GM12873 (cell line): ENCODE measurements at regions not wholly inside any gene's neighbourhood (a gene's known extent, or its start where the extent isn't known, plus 50 kb on each side); places are given as distances from the start of the nearest gene placed in this dataset.

ENCODE experiments used
- TF ChIP-seq, protein P1 (sequence below): IDR thresholded peaks from 2 replicates; pipeline ENCODE4 v1.5.1; 2012; ENCODE audit warnings: low read depth, mild to moderate bottlenecking, moderate library complexity, low read length, control low read depth; ENCODE audit not compliant: insufficient read depth; ENCODE audit errors: missing control alignments

DNA sequence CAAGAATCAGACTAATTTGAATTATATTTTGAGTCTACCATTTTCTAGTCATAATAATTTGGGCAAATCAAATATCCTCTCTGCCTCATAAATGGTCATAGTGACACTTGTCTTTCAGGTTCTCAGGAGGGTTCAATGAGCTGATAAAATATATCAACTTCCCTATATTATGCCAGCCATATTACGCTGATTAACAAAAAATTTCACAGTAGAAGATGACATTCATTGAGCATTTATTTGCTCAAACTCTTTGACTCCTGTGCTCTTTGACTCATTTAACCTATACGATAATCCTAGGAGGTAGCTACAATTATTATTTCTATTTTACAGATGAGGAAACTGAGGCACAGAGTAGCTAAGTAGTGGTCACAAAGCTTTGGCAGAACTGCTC lies 60.0 kb upstream of the CCDC91 start:
- TF ChIP-seq, protein P1, sequence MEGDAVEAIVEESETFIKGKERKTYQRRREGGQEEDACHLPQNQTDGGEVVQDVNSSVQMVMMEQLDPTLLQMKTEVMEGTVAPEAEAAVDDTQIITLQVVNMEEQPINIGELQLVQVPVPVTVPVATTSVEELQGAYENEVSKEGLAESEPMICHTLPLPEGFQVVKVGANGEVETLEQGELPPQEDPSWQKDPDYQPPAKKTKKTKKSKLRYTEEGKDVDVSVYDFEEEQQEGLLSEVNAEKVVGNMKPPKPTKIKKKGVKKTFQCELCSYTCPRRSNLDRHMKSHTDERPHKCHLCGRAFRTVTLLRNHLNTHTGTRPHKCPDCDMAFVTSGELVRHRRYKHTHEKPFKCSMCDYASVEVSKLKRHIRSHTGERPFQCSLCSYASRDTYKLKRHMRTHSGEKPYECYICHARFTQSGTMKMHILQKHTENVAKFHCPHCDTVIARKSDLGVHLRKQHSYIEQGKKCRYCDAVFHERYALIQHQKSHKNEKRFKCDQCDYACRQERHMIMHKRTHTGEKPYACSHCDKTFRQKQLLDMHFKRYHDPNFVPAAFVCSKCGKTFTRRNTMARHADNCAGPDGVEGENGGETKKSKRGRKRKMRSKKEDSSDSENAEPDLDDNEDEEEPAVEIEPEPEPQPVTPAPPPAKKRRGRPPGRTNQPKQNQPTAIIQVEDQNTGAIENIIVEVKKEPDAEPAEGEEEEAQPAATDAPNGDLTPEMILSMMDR: no peak

DNA sequence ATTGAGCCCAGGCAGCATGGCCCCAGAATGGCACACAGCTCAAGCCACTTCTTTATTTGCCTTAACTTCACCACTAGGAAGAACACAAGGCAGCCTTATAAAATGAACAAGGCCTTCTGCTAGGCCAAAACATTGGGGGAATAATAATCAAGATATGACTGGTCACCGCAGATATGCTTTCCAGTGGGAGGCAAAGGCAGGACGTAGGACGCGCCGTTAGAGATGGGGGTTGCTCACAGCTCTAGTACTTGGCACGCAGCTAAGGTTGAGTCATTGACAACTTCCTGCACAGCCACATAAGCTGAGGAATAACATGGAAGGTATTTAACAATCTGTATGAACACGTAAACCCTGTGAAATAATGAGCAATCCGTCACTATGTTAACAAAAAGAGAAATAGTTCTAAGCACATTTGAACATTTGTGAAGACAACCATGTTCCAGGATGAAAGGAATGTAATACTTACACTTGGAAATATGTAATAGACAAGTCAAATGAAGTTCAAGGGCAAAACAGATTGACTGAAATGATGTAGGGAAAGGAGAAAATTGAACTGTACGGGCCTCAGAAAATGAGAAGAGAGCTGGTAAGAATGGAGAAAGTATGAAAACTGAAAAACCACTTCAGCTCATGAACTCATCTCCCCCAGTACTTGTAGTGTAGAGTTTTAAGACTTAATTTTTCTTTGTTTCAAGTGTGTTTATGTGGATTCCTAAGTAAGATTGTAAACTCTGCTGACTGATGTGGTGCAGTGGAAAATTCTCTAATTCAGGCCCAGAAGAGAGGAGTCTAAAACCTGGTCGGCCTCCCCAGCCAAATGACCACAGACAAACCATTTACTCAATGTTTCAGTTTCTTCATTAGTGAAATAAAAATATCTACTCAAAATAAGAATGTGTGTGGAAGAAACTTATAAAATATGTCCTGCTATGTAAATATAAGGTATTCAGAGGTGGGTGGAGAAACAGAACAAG lies 59.3 kb upstream of the CCDC91 start:
- TF ChIP-seq, protein P1: no peak

DNA sequence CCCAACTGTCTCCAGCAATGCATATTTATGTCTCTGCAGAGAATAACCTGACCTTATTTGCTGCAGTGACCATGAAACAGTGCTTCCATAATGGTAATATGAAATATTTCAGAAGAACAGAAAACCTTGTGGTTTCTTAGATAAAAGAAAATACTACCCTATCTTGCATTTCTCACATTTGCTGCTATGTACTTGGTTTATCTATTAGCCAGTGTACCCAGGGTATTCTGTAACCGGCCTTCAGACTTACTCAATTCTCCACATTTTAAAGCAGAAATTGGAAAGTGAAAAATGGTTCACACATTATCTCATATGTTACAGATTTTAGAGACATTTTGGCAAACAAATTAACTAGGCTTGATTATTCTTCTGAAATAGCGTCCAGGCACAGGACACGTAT lies 57.9 kb upstream of the CCDC91 start:
- TF ChIP-seq, protein P1: no peak

DNA sequence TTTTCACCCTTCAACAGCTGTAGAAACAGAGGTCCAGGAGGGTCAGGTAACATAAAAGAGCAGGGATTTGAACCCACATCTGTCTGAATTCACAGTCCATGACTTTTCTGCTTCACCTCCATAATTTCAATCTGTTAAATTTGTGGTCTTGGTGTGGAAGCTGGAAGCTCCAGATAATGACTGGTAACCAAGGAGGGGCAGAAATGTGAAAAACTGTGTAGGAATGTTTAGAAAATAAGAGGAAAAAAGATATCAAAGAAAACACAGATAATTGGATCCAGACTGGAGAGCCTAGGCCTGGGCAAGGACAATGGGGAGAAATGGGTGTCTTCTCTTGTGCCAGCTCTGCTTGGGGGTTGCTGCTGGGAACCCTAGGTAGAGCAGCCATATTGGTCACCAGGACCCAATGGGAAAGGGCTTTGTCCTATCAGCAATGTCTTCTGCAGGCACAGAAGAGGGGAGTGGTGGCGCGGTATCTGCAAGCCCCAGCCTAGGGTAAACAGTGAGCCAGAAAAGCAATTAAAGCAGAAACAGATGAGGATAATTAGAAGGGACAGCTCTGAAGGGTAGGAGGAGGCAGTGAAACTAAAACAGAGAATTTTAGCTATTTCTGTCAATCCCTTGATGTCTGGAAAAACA lies 54.3 kb upstream of the CCDC91 start:
- TF ChIP-seq, protein P1: no peak

DNA sequence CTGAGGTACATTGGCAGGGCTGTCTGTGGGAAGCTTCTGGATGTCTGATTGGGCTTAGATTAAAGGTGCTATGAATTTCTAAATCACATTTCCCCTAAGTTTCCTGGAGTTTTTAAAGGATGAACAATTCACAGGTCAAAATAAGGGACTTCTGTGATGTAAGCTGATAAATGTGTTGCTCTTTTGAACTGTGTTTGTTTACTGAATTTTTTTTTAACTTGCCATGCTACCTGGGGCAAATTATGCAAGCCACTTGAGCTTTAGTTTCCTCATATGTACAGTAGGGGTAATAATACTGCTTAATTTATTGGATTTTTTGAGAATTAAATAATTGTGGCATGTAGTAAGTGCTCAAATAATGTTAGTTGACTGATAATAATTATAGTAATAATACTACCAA lies 52.8 kb upstream of the CCDC91 start:
- TF ChIP-seq, protein P1: no peak

DNA sequence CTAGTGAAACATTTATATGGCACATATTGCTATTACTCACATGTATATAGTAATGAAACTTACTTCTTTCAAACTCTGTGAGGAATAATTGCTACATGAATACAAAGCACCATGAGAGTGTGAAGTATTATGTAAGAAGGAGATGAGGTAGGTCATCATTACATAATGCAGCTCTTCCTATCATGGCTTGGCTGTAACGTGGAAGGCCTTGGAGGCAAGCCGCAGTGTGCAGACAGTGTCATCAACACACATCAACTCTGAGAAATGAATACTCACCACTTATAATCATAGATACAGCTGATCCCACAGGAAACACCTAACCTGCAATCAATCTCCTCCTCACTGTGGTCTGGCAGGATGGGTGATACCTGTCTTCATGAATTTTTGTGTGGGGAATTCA lies 49.9 kb upstream of the CCDC91 start:
- TF ChIP-seq, protein P1: no peak
